ENCODE measurements at regions not wholly inside any gene's neighbourhood (a gene's known extent, or its start where the extent isn't known, plus 50 kb on each side); places are given as distances from the start of the nearest gene placed in this dataset.

- Histone ChIP-seq H3K36me3 (no peaks in the 10 kb centered on the region), H3K9me3 (no peaks in the 10 kb centered on the region), H3K4me3 (no peak overlapping the region), H3K4me1 (no peaks in the 10 kb centered on the region), H3K27ac (no peak overlapping the region), H3K27me3 (no peaks in the 10 kb centered on the region)
- DNase-seq (ENCODE audit: extremely low spot score in 2 of 2): no peak
- intact Hi-C loops (cut with DNase I): no loop called here
- TF ChIP-seq CTCF (IDR thresholded peaks at IDR 0.05) (no peak), POLR2A (IDR thresholded peaks at IDR 0.05) (no peak), POLR2AphosphoS5 (IDR thresholded peaks at IDR 0.05; ENCODE audit: insufficient read depth in 1 of 2, low read depth in 1 of 2) (no peak)
Measured at GRCh38 chr2:21244161-21244560, 120.4 kb downstream of the TDRD15 start.

GRCh38 chr2:21245565-21245964 is 121.8 kb downstream of the TDRD15 start:
- H3K36me3 ChIP-seq: no peaks in the 10 kb centered on the region
- H3K27ac ChIP-seq: no peak overlapping the region
- no peaks in the 10 kb centered on the region for H3K9me3 ChIP-seq
- no peak for TF ChIP-seq POLR2A (IDR thresholded peaks at IDR 0.05)
- no peak for TF ChIP-seq CTCF (IDR thresholded peaks at IDR 0.05)
- no peak for TF ChIP-seq POLR2AphosphoS5 (IDR thresholded peaks at IDR 0.05; ENCODE audit: insufficient read depth in 1 of 2, low read depth in 1 of 2)
- no peaks in the 10 kb centered on the region for H3K27me3 ChIP-seq
- intact Hi-C loops (cut with DNase I): no loop called here
- no peaks in the 10 kb centered on the region for H3K4me1 ChIP-seq
- no peak for DNase-seq (ENCODE audit: extremely low spot score in 2 of 2)
- H3K4me3 ChIP-seq: no peak overlapping the region

GRCh38 chr2:21249367-21249766 is 125.6 kb downstream of the TDRD15 start:
- TF ChIP-seq CTCF (IDR thresholded peaks at IDR 0.05) (no peak), POLR2A (IDR thresholded peaks at IDR 0.05) (no peak), POLR2AphosphoS5 (IDR thresholded peaks at IDR 0.05; ENCODE audit: insufficient read depth in 1 of 2, low read depth in 1 of 2) (no peak)
- DNase-seq (ENCODE audit: extremely low spot score in 2 of 2): no peak
- Histone ChIP-seq H3K9me3 (no peaks in the 10 kb centered on the region), H3K27me3 (no peaks in the 10 kb centered on the region), H3K4me1 (no peaks in the 10 kb centered on the region), H3K4me3 (no peak overlapping the region), H3K36me3 (no peaks in the 10 kb centered on the region), H3K27ac (no peak overlapping the region)
- intact Hi-C loops (cut with DNase I): no loop called here

GRCh38 chr2:21250673-21251072 is 126.9 kb downstream of the TDRD15 start:
- no peaks in the 10 kb centered on the region for H3K27me3 ChIP-seq
- H3K4me3 ChIP-seq: no peak overlapping the region
- intact Hi-C loops (cut with DNase I): no loop called here
- H3K4me1 ChIP-seq: no peaks in the 10 kb centered on the region
- no peaks in the 10 kb centered on the region for H3K9me3 ChIP-seq
- H3K27ac ChIP-seq: no peak overlapping the region
- no peaks in the 10 kb centered on the region for H3K36me3 ChIP-seq
- TF ChIP-seq POLR2A (IDR thresholded peaks at IDR 0.05): no peak
- no peak for TF ChIP-seq CTCF (IDR thresholded peaks at IDR 0.05)
- no peak for TF ChIP-seq POLR2AphosphoS5 (IDR thresholded peaks at IDR 0.05; ENCODE audit: insufficient read depth in 1 of 2, low read depth in 1 of 2)
- no peak for DNase-seq (ENCODE audit: extremely low spot score in 2 of 2)

- no peak for DNase-seq (ENCODE audit: extremely low spot score in 2 of 2)
- H3K9me3 ChIP-seq: no peaks in the 10 kb centered on the region
- intact Hi-C loops (cut with DNase I): no loop called here
Measured at GRCh38 chr2:21251216-21251980, 127.6 kb downstream of the TDRD15 start.

More at GRCh38 chr2:21251216-21251980, 127.6 kb downstream of the TDRD15 start:
- H3K4me1 ChIP-seq: no peaks in the 10 kb centered on the region
- no peaks in the 10 kb centered on the region for H3K27me3 ChIP-seq
- no peak overlapping the region for H3K4me3 ChIP-seq
- no peaks in the 10 kb centered on the region for H3K36me3 ChIP-seq
- H3K27ac ChIP-seq: no peak overlapping the region
- TF ChIP-seq CTCF (IDR thresholded peaks at IDR 0.05): no peak
- TF ChIP-seq POLR2AphosphoS5 (IDR thresholded peaks at IDR 0.05; ENCODE audit: insufficient read depth in 1 of 2, low read depth in 1 of 2): no peak
- TF ChIP-seq POLR2A (IDR thresholded peaks at IDR 0.05): no peak

Data from vagina (tissue), 2 donors.